ENCODE measurements at regions not wholly inside any gene's neighbourhood (a gene's known extent, or its start where the extent isn't known, plus 50 kb on each side); places are given as distances from the start of the nearest gene placed in this dataset.

DNA sequence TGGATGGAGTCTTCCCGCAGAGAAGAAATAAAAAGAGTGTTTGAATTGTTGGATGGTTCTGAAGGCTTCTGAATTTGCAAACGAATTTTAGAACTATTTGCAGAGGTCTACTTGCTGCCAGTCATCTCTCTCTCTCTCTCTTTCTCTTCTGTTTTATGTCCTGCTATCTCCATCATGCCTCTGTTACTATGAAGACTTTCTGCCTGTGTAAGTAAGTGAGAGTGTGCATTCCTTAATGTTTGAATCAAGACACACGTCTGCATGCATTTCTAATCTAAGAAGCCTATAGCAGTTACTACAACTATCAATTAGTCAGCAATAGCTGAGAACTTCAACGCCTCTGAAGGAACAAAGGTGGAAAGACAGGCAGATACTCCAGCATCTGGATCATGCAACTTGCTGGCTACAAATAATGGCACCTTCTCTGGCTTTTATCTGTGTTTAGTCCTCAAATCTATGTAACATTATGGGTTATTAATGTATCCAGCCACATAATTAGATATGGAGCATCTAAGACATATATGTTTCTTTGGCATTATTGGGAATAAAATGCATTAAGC, 191.5 kb upstream of the BLID start (continued):
- TF ChIP-seq, protein P1, sequence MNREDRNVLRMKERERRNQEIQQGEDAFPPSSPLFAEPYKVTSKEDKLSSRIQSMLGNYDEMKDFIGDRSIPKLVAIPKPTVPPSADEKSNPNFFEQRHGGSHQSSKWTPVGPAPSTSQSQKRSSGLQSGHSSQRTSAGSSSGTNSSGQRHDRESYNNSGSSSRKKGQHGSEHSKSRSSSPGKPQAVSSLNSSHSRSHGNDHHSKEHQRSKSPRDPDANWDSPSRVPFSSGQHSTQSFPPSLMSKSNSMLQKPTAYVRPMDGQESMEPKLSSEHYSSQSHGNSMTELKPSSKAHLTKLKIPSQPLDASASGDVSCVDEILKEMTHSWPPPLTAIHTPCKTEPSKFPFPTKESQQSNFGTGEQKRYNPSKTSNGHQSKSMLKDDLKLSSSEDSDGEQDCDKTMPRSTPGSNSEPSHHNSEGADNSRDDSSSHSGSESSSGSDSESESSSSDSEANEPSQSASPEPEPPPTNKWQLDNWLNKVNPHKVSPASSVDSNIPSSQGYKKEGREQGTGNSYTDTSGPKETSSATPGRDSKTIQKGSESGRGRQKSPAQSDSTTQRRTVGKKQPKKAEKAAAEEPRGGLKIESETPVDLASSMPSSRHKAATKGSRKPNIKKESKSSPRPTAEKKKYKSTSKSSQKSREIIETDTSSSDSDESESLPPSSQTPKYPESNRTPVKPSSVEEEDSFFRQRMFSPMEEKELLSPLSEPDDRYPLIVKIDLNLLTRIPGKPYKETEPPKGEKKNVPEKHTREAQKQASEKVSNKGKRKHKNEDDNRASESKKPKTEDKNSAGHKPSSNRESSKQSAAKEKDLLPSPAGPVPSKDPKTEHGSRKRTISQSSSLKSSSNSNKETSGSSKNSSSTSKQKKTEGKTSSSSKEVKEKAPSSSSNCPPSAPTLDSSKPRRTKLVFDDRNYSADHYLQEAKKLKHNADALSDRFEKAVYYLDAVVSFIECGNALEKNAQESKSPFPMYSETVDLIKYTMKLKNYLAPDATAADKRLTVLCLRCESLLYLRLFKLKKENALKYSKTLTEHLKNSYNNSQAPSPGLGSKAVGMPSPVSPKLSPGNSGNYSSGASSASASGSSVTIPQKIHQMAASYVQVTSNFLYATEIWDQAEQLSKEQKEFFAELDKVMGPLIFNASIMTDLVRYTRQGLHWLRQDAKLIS (CRISPR knock-in tag; IDR thresholded peaks at IDR 0.05; ENCODE audit: borderline replicate concordance), result no peak
- TF ChIP-seq, protein P2, sequence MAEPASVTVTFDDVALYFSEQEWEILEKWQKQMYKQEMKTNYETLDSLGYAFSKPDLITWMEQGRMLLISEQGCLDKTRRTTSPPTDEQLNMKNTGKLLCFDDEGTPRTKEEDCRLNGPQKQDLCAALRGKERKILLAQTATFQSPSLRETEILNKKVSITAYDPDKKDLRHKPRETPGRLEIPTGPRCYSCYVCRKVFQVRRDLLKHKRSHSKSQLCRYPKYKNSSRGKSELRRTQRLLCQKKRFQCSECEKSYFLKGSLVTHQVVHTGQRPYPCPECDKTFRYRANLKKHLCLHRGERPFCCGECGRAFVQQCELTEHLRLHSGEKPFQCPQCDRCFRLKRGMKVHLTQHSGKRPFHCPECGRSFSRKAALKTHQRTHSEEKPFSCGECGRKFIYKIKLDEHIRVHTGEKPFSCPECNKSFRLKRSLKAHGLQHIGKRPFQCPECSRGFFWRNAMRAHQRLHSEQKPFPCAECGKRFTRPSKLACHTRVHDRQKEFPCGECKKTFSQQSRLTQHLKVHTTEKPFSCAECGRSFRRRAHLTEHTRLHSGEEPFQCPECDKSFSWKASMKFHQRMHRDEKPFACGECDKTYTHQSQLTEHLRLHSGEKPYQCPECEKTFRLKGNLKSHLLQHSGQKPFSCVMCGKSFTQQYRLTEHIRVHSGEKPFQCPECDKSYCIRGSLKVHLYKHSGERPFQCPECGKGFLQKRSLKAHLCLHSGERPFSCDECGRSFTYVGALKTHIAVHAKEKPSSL (CRISPR knock-in tag; conservative IDR thresholded peaks at IDR 0.05), result no peak
- TF ChIP-seq ZNF532 (CRISPR knock-in tag; IDR thresholded peaks at IDR 0.05; ENCODE audit: borderline replicate concordance), result no peak
- TF ChIP-seq ETV6 (CRISPR knock-in tag; IDR thresholded peaks at IDR 0.05), result no peak
- no peak for TF ChIP-seq ATF3 (CRISPR knock-in tag; conservative IDR thresholded peaks at IDR 0.05)
- TF ChIP-seq, protein P3, sequence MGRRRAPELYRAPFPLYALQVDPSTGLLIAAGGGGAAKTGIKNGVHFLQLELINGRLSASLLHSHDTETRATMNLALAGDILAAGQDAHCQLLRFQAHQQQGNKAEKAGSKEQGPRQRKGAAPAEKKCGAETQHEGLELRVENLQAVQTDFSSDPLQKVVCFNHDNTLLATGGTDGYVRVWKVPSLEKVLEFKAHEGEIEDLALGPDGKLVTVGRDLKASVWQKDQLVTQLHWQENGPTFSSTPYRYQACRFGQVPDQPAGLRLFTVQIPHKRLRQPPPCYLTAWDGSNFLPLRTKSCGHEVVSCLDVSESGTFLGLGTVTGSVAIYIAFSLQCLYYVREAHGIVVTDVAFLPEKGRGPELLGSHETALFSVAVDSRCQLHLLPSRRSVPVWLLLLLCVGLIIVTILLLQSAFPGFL (CRISPR knock-in tag; IDR thresholded peaks at IDR 0.05; ENCODE audit: borderline replicate concordance), result no peak
- TF ChIP-seq NR3C1 (CRISPR knock-in tag; conservative IDR thresholded peaks at IDR 0.05; ENCODE audit: low read depth), result no peak

DNA sequence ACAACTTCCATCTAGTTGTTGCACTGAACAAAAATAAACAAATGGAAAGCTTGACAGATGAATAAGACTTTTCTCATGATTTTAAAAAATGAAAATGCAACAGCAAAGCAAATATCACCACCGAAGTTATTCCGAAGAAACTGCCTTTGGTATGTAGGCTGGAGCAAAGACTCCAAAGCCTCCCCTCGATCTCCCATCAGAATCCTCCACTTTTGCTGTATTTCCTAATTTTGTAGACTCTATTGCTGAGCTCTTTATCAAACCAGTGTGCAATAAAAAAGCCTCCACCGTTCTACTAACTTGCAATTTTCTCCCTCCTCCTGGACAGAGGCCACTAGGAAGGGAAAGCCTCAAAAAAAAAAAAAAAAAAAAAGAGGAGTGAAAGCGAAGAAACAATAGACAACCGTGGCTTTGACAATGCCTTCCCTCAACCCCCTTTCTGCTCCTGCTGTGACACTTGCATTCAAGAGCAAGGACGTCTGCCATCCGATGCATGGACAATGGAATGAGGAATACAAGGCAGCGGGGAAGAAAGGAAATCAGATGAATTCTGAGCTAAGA, 190.9 kb upstream of the BLID start:
- H3K27me3 Mint-ChIP-seq (ENCODE audit: low read depth), result peaks cover 15% of the 10 kb centered on the region
- peaks cover 72% of the 10 kb centered on the region for H3K4me1 Mint-ChIP-seq
- no peaks in the 10 kb centered on the region for H3K36me3 Mint-ChIP-seq
- POLR2A ChIA-PET, result no interaction called here
- ATAC-seq (peak; percentile 83), DNase-seq (ENCODE audit: low spot score) (peak; percentile 49)
- H3K9me3 Mint-ChIP-seq, result no peaks in the 10 kb centered on the region
- H3K27ac Mint-ChIP-seq, result no peak overlapping the region
- H3K4me3 Mint-ChIP-seq, result peak overlapping the region; percentile 29
- CTCF ChIA-PET, result interaction anchor here (0.6 to 1.0 kb wide), 4 partner anchors 13 to 257 kb away, joined by 3 to 5 read pairs (median 3); no protein-coding TSS in a partner anchor
- TF ChIP-seq ZNF423 (CRISPR knock-in tag; IDR thresholded peaks at IDR 0.05), result 0 out of 2 replicates have a peak, but pooled peaks have one; percentile 15
- no peak for TF ChIP-seq ATF1 (CRISPR knock-in tag; IDR thresholded peaks at IDR 0.05)
- TF ChIP-seq, protein P4, sequence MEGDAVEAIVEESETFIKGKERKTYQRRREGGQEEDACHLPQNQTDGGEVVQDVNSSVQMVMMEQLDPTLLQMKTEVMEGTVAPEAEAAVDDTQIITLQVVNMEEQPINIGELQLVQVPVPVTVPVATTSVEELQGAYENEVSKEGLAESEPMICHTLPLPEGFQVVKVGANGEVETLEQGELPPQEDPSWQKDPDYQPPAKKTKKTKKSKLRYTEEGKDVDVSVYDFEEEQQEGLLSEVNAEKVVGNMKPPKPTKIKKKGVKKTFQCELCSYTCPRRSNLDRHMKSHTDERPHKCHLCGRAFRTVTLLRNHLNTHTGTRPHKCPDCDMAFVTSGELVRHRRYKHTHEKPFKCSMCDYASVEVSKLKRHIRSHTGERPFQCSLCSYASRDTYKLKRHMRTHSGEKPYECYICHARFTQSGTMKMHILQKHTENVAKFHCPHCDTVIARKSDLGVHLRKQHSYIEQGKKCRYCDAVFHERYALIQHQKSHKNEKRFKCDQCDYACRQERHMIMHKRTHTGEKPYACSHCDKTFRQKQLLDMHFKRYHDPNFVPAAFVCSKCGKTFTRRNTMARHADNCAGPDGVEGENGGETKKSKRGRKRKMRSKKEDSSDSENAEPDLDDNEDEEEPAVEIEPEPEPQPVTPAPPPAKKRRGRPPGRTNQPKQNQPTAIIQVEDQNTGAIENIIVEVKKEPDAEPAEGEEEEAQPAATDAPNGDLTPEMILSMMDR (IDR thresholded peaks at IDR 0.05), result no peak
- TF ChIP-seq ZNF532 (CRISPR knock-in tag; IDR thresholded peaks at IDR 0.05; ENCODE audit: borderline replicate concordance), result no peak
- no peak for TF ChIP-seq TCF7 (CRISPR knock-in tag; IDR thresholded peaks at IDR 0.05; ENCODE audit: low read depth)

All from WTC11 (cell line).